ENCODE measurements at regions not wholly inside any gene's neighbourhood (a gene's known extent, or its start where the extent isn't known, plus 50 kb on each side); places are given as distances from the start of the nearest gene placed in this dataset.

DNA sequence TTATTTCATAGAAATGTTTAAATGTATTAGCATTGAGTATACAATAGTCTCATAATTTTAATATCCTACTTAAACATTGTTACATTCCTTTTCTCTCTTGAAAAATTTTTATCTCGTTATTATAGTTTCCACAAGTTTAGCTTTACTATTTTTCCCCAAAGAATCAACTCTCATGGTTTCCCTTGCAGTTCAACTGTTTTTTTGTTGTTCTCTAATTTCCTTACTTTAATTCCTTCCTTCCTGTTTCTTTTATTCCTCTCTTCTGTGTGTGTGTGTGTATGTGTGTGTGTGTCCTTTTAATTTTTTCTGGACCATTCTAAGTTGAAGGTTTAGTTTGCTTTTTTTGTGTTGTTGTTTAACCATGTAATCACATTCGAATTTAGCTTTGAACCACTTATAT lies 171.1 kb downstream of the GASK1B start:
- Histone ChIP-seq H3K27ac (no peak overlapping the region), H3K4me3 (no peak overlapping the region), H3K9me3 (no peaks in the 10 kb centered on the region), H3K36me3 (no peaks in the 10 kb centered on the region), H3K4me1 (peaks cover 0 to 12% (median 2%) of the 10 kb centered on the region in 4 donors), H3K27me3 (no peaks in the 10 kb centered on the region)
- no peak for DNase-seq
- no peak for TF ChIP-seq CTCF (IDR thresholded peaks at IDR 0.05)
- intact Hi-C loops (cut with DNase I; ENCODE audit: low total_unique reads) = no loop called here

GRCh38 chr4:157999723-158000122 lies 173.1 kb downstream of the GASK1B start:
- no peak for TF ChIP-seq CTCF (IDR thresholded peaks at IDR 0.05)
- intact Hi-C loops (cut with DNase I; ENCODE audit: low total_unique reads) = no loop called here
- H3K27me3 ChIP-seq = no peaks in the 10 kb centered on the region
- no peak overlapping the region for H3K27ac ChIP-seq
- no peak for DNase-seq
- H3K36me3 ChIP-seq = no peaks in the 10 kb centered on the region
- no peaks in the 10 kb centered on the region for H3K9me3 ChIP-seq
- no peaks in the 10 kb centered on the region for H3K4me1 ChIP-seq
- H3K4me3 ChIP-seq = no peak overlapping the region

- Histone ChIP-seq H3K36me3 (no peaks in the 10 kb centered on the region), H3K27me3 (no peaks in the 10 kb centered on the region), H3K4me3 (no peak overlapping the region), H3K27ac (no peak overlapping the region), H3K9me3 (no peaks in the 10 kb centered on the region), H3K4me1 (no peaks in the 10 kb centered on the region)
- no peak for TF ChIP-seq CTCF (IDR thresholded peaks at IDR 0.05)
- DNase-seq = no peak
- intact Hi-C loops (cut with DNase I; ENCODE audit: low total_unique reads) = no loop called here
Measured at GRCh38 chr4:157997296-157997695, 175.5 kb downstream of the GASK1B start.

- DNase-seq = no peak
- Histone ChIP-seq H3K36me3 (no peaks in the 10 kb centered on the region), H3K27ac (no peak overlapping the region), H3K9me3 (no peaks in the 10 kb centered on the region), H3K27me3 (no peaks in the 10 kb centered on the region), H3K4me3 (no peak overlapping the region), H3K4me1 (no peaks in the 10 kb centered on the region)
- intact Hi-C loops (cut with DNase I; ENCODE audit: low total_unique reads) = no loop called here
- TF ChIP-seq CTCF (IDR thresholded peaks at IDR 0.05) = no peak
Measured at GRCh38 chr4:157996061-157997028, 176.5 kb downstream of the GASK1B start.

GRCh38 chr4:157994863-157995262 lies 178.0 kb downstream of the GASK1B start:
- no peak for TF ChIP-seq CTCF (IDR thresholded peaks at IDR 0.05)
- Histone ChIP-seq H3K27ac (no peak overlapping the region), H3K36me3 (no peaks in the 10 kb centered on the region), H3K4me1 (no peaks in the 10 kb centered on the region), H3K4me3 (no peak overlapping the region), H3K27me3 (no peaks in the 10 kb centered on the region), H3K9me3 (no peaks in the 10 kb centered on the region)
- intact Hi-C loops (cut with DNase I; ENCODE audit: low total_unique reads) = loop anchor here (5.0 kb wide), 2 partner anchors 177 to 262 kb away; partner anchors contain the start of gene GASK1B
- no peak for DNase-seq

Data from tibial artery (tissue), 4 donors.